Left ventricle myocardium inferior (tissue), 1 donor: ENCODE measurements at regions not wholly inside any gene's neighbourhood (a gene's known extent, or its start where the extent isn't known, plus 50 kb on each side); places are given as distances from the start of the nearest gene placed in this dataset.
A peak's percentile ranks its signal among the peaks of the same experiment; 100 is the strongest.

Source experiments
- DNase-seq: peaks from one replicate; pipeline ENCODE4 v3.0.0-alpha.2; 2020
- H3K27ac ChIP-seq: fragments of 200-600 bp; replicated peaks from 2 replicates; pipeline ENCODE4 v1.8.0; 2021
- H3K27me3 ChIP-seq: fragments of 200-600 bp; 2 replicates; pipeline ENCODE4 v1.8.0; 2021; ENCODE audit warnings: low read depth
- H3K36me3 ChIP-seq: fragments of 200-600 bp; 2 replicates; pipeline ENCODE4 v1.8.0; 2021
- H3K4me1 ChIP-seq: fragments of 200-600 bp; 2 replicates; pipeline ENCODE4 v1.8.0; 2021
- H3K4me3 ChIP-seq: fragments of 200-600 bp; 2 replicates; pipeline ENCODE4 v1.8.0; 2021; ENCODE audit warnings: mild to moderate bottlenecking, moderate library complexity
- H3K9me3 ChIP-seq: fragments of 200-600 bp; replicated peaks from 2 replicates; pipeline ENCODE4 v1.8.0; 2021
- intact Hi-C: fragments of 100-400 bp; cut with micrococcal nuclease; formaldehyde crosslinking; loops from one replicate; pipeline ENCODE4 v1.11.0; 2022
- TF ChIP-seq, protein P1 (sequence below): fragments of 200-600 bp; IDR thresholded peaks from 2 replicates; pipeline ENCODE4 v1.8.0; 2021; ENCODE audit warnings: antibody characterized with exemption, mild to moderate bottlenecking, borderline replicate concordance
- donor health status: DM: no; HTN: yes; CAD: no; lungs with severe emphysema.

DNA sequence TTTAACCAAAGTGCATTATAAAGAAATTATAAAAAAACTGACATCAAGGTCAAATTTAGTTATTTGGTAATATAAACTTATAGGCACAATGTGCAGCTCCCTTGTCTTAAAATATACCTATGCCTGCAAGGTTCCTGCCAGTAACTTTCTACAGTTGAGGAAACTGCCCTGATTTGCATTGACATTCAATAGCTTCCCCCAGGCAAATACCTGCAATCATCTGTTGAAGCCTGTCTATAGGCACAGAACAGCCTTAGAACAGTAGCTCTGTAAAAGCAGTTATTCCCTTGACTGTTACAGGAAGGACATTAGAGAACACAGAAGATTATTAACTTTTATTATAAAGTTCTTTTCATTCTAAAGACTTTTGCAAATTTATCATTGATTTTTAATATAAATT, 1239.5 kb downstream of the PCDH9 start:
- H3K27me3 ChIP-seq = no peaks in the 10 kb centered on the region
- DNase-seq = no peak
- no peak overlapping the region for H3K4me3 ChIP-seq
- H3K9me3 ChIP-seq = no peaks in the 10 kb centered on the region
- no peak overlapping the region for H3K27ac ChIP-seq
- TF ChIP-seq, protein P1, sequence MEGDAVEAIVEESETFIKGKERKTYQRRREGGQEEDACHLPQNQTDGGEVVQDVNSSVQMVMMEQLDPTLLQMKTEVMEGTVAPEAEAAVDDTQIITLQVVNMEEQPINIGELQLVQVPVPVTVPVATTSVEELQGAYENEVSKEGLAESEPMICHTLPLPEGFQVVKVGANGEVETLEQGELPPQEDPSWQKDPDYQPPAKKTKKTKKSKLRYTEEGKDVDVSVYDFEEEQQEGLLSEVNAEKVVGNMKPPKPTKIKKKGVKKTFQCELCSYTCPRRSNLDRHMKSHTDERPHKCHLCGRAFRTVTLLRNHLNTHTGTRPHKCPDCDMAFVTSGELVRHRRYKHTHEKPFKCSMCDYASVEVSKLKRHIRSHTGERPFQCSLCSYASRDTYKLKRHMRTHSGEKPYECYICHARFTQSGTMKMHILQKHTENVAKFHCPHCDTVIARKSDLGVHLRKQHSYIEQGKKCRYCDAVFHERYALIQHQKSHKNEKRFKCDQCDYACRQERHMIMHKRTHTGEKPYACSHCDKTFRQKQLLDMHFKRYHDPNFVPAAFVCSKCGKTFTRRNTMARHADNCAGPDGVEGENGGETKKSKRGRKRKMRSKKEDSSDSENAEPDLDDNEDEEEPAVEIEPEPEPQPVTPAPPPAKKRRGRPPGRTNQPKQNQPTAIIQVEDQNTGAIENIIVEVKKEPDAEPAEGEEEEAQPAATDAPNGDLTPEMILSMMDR = no peak
- intact Hi-C loops = no loop called here
- no peaks in the 10 kb centered on the region for H3K36me3 ChIP-seq
- H3K4me1 ChIP-seq = no peaks in the 10 kb centered on the region

DNA sequence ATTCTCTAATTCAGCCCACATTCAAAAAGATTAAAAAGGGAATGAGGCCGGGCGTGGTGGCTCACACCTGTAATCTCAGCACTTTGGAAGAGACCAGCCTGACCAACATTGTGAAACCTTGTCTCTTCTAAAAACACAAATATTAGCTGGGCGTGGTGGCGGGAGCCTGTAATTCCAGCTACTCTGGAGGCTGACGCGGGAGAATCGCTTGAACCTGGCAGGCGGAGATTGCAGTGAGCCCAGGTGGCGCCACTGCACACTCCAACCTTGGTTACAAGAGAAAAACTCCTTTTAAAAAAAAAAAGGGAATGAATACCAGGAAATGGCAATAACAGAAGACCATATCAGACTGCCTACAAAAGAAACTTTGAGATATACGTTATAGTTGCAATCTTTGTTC, 1244.5 kb downstream of the PCDH9 start:
- intact Hi-C loops = no loop called here
- Histone ChIP-seq H3K4me1 (no peaks in the 10 kb centered on the region), H3K27ac (no peak overlapping the region), H3K36me3 (no peaks in the 10 kb centered on the region), H3K4me3 (no peak overlapping the region), H3K9me3 (no peaks in the 10 kb centered on the region), H3K27me3 (no peaks in the 10 kb centered on the region)
- TF ChIP-seq, protein P1 = no peak
- DNase-seq = no peak

DNA sequence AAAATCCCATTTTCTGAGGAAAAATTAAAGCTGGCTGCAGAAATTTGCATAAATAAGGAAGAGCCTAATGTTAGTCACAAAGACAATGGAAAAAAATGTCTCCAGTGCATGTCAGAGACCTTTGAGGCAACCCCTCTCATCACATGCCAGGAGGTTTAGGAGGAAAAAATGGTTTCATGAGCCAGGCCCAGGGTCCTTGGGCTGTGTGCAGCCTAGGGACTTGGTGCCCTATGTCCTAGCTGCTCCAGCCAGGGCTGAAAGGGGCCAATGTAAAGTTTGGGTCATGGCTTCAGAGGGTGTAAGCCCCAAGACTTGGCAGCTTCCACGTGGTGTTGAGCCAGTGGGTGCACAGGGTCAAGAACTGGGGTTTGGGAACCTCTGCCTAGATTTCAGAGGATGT, 1252.6 kb downstream of the PCDH9 start:
- H3K36me3 ChIP-seq = no peaks in the 10 kb centered on the region
- H3K27me3 ChIP-seq = no peaks in the 10 kb centered on the region
- H3K9me3 ChIP-seq = no peaks in the 10 kb centered on the region
- H3K27ac ChIP-seq = no peak overlapping the region
- DNase-seq = no peak
- no peak overlapping the region for H3K4me3 ChIP-seq
- TF ChIP-seq, protein P1 = no peak
- intact Hi-C loops = no loop called here
- H3K4me1 ChIP-seq = no peaks in the 10 kb centered on the region

DNA sequence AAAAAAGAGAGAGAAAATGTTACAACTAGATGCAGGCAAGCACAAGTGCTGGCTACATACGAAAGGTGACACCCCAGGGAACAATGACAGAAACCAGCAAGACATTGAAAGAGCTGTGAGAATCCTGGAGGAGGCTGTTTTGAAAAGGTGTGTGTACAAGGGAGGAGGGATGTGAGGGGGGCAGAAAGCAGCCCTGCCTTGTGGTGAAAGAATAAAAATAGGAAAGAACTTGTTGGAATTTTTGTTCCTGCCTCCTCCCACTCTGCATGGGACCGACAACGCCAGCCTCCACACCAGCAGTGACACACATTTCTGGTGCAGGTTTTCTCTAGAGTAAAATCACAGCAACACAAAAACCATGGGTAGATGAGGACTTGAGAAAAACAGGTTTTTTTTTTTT, 1258.6 kb downstream of the PCDH9 start:
- peaks cover 6% of the 10 kb centered on the region for H3K4me1 ChIP-seq
- intact Hi-C loops = no loop called here
- no peak overlapping the region for H3K4me3 ChIP-seq
- H3K27ac ChIP-seq = no peak overlapping the region
- no peaks in the 10 kb centered on the region for H3K9me3 ChIP-seq
- no peaks in the 10 kb centered on the region for H3K27me3 ChIP-seq
- no peak for DNase-seq
- no peaks in the 10 kb centered on the region for H3K36me3 ChIP-seq
- TF ChIP-seq, protein P1 = no peak

DNA sequence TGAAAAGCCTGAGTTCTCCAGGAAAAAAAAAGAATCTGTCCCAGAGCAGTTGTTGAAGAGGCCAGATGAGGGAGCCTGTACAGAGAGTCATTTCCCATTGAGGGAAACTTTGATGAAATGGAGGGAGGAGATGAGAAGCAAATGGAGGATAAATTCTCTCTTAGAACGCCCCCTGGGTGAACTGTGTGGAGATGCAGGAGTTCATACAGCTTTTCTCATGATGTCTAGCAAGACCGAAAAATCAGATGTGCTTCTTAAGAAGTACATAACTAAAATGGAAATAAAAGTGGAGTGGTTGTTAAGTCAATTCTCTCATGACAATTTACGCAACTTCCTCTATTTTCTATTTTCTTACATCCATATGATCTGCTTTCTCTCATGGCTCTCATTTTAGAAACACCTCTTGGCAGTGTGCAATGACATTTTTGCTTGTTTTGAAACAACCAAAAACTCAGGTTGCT, 1263.1 kb downstream of the PCDH9 start:
- intact Hi-C loops = no loop called here
- Histone ChIP-seq H3K4me3 (no peak overlapping the region), H3K9me3 (no peaks in the 10 kb centered on the region), H3K36me3 (no peaks in the 10 kb centered on the region), H3K4me1 (peaks cover 6% of the 10 kb centered on the region), H3K27ac (no peak overlapping the region), H3K27me3 (no peaks in the 10 kb centered on the region)
- TF ChIP-seq, protein P1 = peak; percentile 34
- DNase-seq = no peak

DNA sequence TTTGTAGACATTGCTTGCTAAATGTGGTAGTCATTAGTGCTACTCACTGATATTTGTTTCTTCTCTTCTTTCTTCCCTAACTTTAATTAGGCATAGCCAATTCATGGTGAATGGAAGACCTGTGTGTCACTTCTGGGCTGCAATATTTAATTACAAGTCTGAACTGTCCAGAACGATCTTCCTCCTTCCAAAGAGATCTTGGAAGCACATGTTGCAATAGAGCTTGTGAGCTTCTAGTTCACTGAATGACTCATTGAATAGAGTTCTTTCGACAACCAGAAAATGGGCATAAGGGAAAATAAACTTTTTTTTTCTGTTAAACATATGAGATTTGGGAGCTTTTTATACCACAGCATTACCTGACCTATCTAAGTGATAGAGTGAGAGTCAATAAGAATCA, 1264.6 kb downstream of the PCDH9 start:
- Histone ChIP-seq H3K4me3 (no peak overlapping the region), H3K27ac (no peak overlapping the region), H3K9me3 (no peaks in the 10 kb centered on the region), H3K27me3 (no peaks in the 10 kb centered on the region), H3K4me1 (no peaks in the 10 kb centered on the region), H3K36me3 (no peaks in the 10 kb centered on the region)
- no peak for DNase-seq
- TF ChIP-seq, protein P1 = no peak
- intact Hi-C loops = no loop called here
